ENCODE measurements at regions not wholly inside any gene's neighbourhood (a gene's known extent, or its start where the extent isn't known, plus 50 kb on each side); places are given as distances from the start of the nearest gene placed in this dataset.

DNA sequence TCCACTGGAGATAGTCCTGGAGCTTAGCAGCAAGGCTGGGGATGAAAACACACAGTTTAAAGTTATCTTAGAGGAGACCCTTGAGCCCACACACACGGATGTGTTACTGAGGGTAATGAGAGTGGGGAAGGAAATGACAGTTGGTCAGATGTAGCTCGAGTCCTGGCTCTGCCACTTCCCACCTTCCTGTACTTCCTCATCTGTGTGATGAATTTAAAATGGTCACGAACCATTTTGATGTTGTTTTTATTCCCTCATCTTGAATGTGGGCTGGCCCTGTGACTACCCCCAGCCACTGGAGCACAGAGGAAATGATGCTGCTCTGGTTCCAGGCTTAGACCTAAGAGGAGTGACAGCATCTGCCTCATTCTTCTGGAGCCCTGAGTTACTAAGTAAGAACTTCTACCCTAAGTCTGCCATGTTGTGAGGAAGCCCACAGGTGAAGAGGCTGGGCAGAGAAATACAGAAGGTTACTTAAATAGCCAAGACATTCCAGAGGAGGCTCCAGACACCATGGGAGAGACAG, 141.2 kb downstream of the NRN1 start:
- TF ChIP-seq SLC30A9 (CRISPR knock-in tag; IDR thresholded peaks at IDR 0.05) (no peak), HDAC1 (IDR thresholded peaks at IDR 0.05) (no peak), GATA2 (CRISPR knock-in tag; IDR thresholded peaks at IDR 0.05) (no peak), ZZZ3 (IDR thresholded peaks at IDR 0.05) (no peak), MBD1 (CRISPR knock-in tag; IDR thresholded peaks at IDR 0.05) (no peak), ZNF77 (CRISPR knock-in tag; IDR thresholded peaks at IDR 0.05) (no peak), NFYB (IDR thresholded peaks at IDR 0.05; ENCODE audit: extremely low read depth, insufficient read length) (no peak), ZNF174 (CRISPR knock-in tag; IDR thresholded peaks at IDR 0.05) (no peak), ZNF140 (CRISPR knock-in tag; IDR thresholded peaks at IDR 0.05) (no peak), CREBBP (IDR thresholded peaks at IDR 0.05; ENCODE audit: low read depth, low read length) (no peak), XRCC5 (IDR thresholded peaks at IDR 0.05; ENCODE audit: low read depth, low read length) (no peak), ETV1 (tag; conservative IDR thresholded peaks at IDR 0.05; ENCODE audit: low read depth) (no peak), KLF6 (CRISPR knock-in tag; IDR thresholded peaks at IDR 0.05; ENCODE audit: borderline replicate concordance) (no peak)
- TF ChIP-seq, protein P1, sequence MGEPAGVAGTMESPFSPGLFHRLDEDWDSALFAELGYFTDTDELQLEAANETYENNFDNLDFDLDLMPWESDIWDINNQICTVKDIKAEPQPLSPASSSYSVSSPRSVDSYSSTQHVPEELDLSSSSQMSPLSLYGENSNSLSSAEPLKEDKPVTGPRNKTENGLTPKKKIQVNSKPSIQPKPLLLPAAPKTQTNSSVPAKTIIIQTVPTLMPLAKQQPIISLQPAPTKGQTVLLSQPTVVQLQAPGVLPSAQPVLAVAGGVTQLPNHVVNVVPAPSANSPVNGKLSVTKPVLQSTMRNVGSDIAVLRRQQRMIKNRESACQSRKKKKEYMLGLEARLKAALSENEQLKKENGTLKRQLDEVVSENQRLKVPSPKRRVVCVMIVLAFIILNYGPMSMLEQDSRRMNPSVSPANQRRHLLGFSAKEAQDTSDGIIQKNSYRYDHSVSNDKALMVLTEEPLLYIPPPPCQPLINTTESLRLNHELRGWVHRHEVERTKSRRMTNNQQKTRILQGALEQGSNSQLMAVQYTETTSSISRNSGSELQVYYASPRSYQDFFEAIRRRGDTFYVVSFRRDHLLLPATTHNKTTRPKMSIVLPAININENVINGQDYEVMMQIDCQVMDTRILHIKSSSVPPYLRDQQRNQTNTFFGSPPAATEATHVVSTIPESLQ (CRISPR knock-in tag; IDR thresholded peaks at IDR 0.05) = no peak
- TF ChIP-seq, protein P2, sequence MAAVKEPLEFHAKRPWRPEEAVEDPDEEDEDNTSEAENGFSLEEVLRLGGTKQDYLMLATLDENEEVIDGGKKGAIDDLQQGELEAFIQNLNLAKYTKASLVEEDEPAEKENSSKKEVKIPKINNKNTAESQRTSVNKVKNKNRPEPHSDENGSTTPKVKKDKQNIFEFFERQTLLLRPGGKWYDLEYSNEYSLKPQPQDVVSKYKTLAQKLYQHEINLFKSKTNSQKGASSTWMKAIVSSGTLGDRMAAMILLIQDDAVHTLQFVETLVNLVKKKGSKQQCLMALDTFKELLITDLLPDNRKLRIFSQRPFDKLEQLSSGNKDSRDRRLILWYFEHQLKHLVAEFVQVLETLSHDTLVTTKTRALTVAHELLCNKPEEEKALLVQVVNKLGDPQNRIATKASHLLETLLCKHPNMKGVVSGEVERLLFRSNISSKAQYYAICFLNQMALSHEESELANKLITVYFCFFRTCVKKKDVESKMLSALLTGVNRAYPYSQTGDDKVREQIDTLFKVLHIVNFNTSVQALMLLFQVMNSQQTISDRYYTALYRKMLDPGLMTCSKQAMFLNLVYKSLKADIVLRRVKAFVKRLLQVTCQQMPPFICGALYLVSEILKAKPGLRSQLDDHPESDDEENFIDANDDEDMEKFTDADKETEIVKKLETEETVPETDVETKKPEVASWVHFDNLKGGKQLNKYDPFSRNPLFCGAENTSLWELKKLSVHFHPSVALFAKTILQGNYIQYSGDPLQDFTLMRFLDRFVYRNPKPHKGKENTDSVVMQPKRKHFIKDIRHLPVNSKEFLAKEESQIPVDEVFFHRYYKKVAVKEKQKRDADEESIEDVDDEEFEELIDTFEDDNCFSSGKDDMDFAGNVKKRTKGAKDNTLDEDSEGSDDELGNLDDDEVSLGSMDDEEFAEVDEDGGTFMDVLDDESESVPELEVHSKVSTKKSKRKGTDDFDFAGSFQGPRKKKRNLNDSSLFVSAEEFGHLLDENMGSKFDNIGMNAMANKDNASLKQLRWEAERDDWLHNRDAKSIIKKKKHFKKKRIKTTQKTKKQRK (IDR thresholded peaks at IDR 0.05; ENCODE audit: borderline replicate concordance, low read depth, low read length) = no peak
- ATAC-seq = no peak
- no peaks in the 10 kb centered on the region for H3K9me3 ChIP-seq (replicated peaks; ENCODE audit: control insufficient read depth, insufficient read depth, low read depth, low read length)
- H4K20me1 ChIP-seq (replicated peaks; ENCODE audit: control insufficient read depth, insufficient read depth, low read length) = no peaks in the 10 kb centered on the region
- peaks cover 6 to 23% of the 10 kb centered on the region in 2 experiments; a peak in 3 of 5 replicates for H3K27me3 ChIP-seq (ENCODE audit: control insufficient read depth in 2 of 2, insufficient read depth in 2 of 2, low read length in 2 of 2)
- no TSS peak for BruUV-seq (replicated peaks)
- no peak overlapping the region for H2AFZ ChIP-seq (ENCODE audit: low read depth, low read length)
- ChIA-PET POLR2A (no interaction called here), CTCF (ENCODE audit: low intra/inter-chr PET ratio) (no interaction called here)
- in situ Hi-C loops (cut with MboI) = loop anchor here (10.0 kb wide), 1 partner anchor 479 kb away; no protein-coding TSS in a partner anchor
- H3K79me2 ChIP-seq (ENCODE audit: control insufficient read depth, insufficient read depth, low read length) = no peaks in the 10 kb centered on the region
- no peak overlapping the region for H3K4me3 ChIP-seq
- no peak for DNase-seq (ENCODE audit: extremely low read depth in 1 of 4, low spot score in 3 of 4)
- H3K4me2 ChIP-seq (ENCODE audit: insufficient read depth, low read length) = no peak overlapping the region
- no peaks in the 10 kb centered on the region for H3K36me3 ChIP-seq (ENCODE audit: control insufficient read depth, insufficient read depth, low read length)
- H3K9me1 ChIP-seq (ENCODE audit: control insufficient read depth, insufficient read depth, low read length) = no peaks in the 10 kb centered on the region
- no peaks in the 10 kb centered on the region for H3K4me1 ChIP-seq (replicated peaks in 1 of 2; ENCODE audit: control insufficient read depth in 2 of 2, insufficient read depth in 2 of 2, low read length in 2 of 2)
- intact Hi-C loops (cut with micrococcal nuclease) = no loop called here
- no peak overlapping the region for H3K9ac ChIP-seq (ENCODE audit: insufficient read depth in 1 of 2, low read depth in 2 of 2, low read length in 2 of 2)
- FAIRE-seq = no peak
- H3K27ac ChIP-seq (ENCODE audit: extremely low read depth, low read depth, low read length) = no peak overlapping the region
- WGBS (ENCODE audit: insufficient coverage, low coverage, missing lambda C conversion rate) = 0% methylated on average over 3 of the region's 3 CpGs

Measured in K562 (cell line).